Panc1 (cell line): ENCODE measurements at regions not wholly inside any gene's neighbourhood (a gene's known extent, or its start where the extent isn't known, plus 50 kb on each side); places are given as distances from the start of the nearest gene placed in this dataset.

ENCODE experiments used
- ATAC-seq: fragments of 200-7000 bp; cut with Tn5 transposase; 2 replicates; pipeline ENCODE4 v1.9.1; 2020; ENCODE audit warnings: mild to moderate bottlenecking, moderate library complexity
- BruUV-seq: library from RNA; stranded (reverse); fragments of 400-500 nt; replicated peaks from 2 replicates; lab custom pipeline; 2021; lab: Mats Ljungman, UMichigan
- CTCF ChIA-PET: fragments of 300-600 bp; sonication (Branson Sonifier 250); formaldehyde crosslinking; loops from one replicate; lab custom pipeline; 2022; ENCODE audit warnings: antibody characterized with exemption; lab: Charles Lee
- POLR2A ChIA-PET: fragments of 300-600 bp; sonication (Branson Sonifier 250); formaldehyde crosslinking; loops from one replicate; lab custom pipeline; 2022; ENCODE audit warnings: antibody characterized with exemption; lab: Charles Lee
- DNase-seq: peaks from one replicate; pipeline ENCODE4 v3.0.0-alpha.2; 2010; ENCODE audit warnings: low read depth, low spot score
- H3K27ac ChIP-seq: 2 replicates; pipeline ENCODE4 v1.5.1; 2011; ENCODE audit warnings: mild to moderate bottlenecking, low read length, inconsistent platforms
- H3K27me3 ChIP-seq: fragments of 200-500 bp; sonication (Bioruptor generic); 2 replicates; pipeline ENCODE4 v1.6.0; 2014; ENCODE audit warnings: low read length, inconsistent platforms; ENCODE audit not compliant: control insufficient read depth, insufficient read depth
- H3K36me3 ChIP-seq: fragments of 200-500 bp; sonication (Bioruptor generic); 2 replicates; pipeline ENCODE4 v1.5.1; 2014; ENCODE audit warnings: inconsistent platforms, mild to moderate bottlenecking, low read length, moderate library complexity; ENCODE audit not compliant: control insufficient read depth, insufficient read depth
- H3K4me1 ChIP-seq: 2 replicates; pipeline ENCODE4 v1.5.1; 2011; ENCODE audit warnings: inconsistent platforms, mild to moderate bottlenecking, low read length, moderate library complexity; ENCODE audit not compliant: control insufficient read depth, insufficient read depth
- H3K4me3 ChIP-seq, 2 experiments: 2 replicates each; pipeline ENCODE4 v1.5.1; 2011 to 2012; ENCODE audit warnings: low read depth in 2 of 2, low read length in 2 of 2, mild to moderate bottlenecking in 2 of 2, inconsistent platforms in 1 of 2, moderate library complexity in 1 of 2
- H3K9me3 ChIP-seq: fragments of 200-500 bp; sonication (Bioruptor generic); 2 replicates; pipeline ENCODE4 v1.5.1; 2014; ENCODE audit warnings: low read depth, mild to moderate bottlenecking, inconsistent platforms, low read length, moderate library complexity; ENCODE audit not compliant: control insufficient read depth, insufficient read depth
- CTCF ChIP-seq: fragments of 450-650 bp; IDR thresholded peaks from 2 replicates; pipeline ENCODE4 v1.5.1; 2017; ENCODE audit warnings: mild to moderate bottlenecking
- POLR2AphosphoS5 ChIP-seq: IDR thresholded peaks from 2 replicates; pipeline ENCODE4 v1.6.1; 2012; ENCODE audit warnings: mild to moderate bottlenecking, low read depth, low read length, moderate library complexity
- SIN3A ChIP-seq: IDR thresholded peaks from 2 replicates; pipeline ENCODE4 v1.6.1; 2012; ENCODE audit warnings: low read depth, mild to moderate bottlenecking, low read length, moderate library complexity, borderline replicate concordance; ENCODE audit not compliant: insufficient read depth
- TCF7L2 ChIP-seq: IDR thresholded peaks from 2 replicates; pipeline ENCODE4 v1.6.1; 2011; ENCODE audit warnings: mild to moderate bottlenecking, low read depth, low read length, inconsistent platforms
- in situ Hi-C: cut with HindIII; loops from 2 replicates; pipeline ENCODE4 v1.10.0; 2016; ENCODE audit warnings: low sequenced_read_pairs, low pct_unique_long_range_greater_than_20kb
- intact Hi-C: fragments of 100-400 bp; cut with micrococcal nuclease; formaldehyde crosslinking; loops from one replicate; pipeline ENCODE4 v1.10.0; 2022; ENCODE audit not compliant: unreplicated experiment
- TF ChIP-seq, protein P1 (sequence below), 2 experiments: IDR thresholded peaks; 2 replicates each; pipeline ENCODE4 v1.6.1; 2011 to 2012; ENCODE audit warnings: low read depth in 2 of 2, control low read depth in 1 of 2, low read length in 1 of 2, mild to moderate bottlenecking in 1 of 2, moderate library complexity in 1 of 2; ENCODE audit not compliant: insufficient read depth in 1 of 2

- Histone ChIP-seq H3K36me3 (no peaks in the 10 kb centered on the region), H3K4me1 (no peaks in the 10 kb centered on the region), H3K9me3 (no peaks in the 10 kb centered on the region), H3K27me3 (peaks cover 7% of the 10 kb centered on the region; the same call in 1 of the 2 replicates), H3K4me3 (no peak overlapping the region), H3K27ac (no peak overlapping the region)
- no TSS peak for BruUV-seq
- TF ChIP-seq CTCF (no peak), TCF7L2 (no peak), POLR2AphosphoS5 (no peak), SIN3A (no peak)
- TF ChIP-seq, protein P1, sequence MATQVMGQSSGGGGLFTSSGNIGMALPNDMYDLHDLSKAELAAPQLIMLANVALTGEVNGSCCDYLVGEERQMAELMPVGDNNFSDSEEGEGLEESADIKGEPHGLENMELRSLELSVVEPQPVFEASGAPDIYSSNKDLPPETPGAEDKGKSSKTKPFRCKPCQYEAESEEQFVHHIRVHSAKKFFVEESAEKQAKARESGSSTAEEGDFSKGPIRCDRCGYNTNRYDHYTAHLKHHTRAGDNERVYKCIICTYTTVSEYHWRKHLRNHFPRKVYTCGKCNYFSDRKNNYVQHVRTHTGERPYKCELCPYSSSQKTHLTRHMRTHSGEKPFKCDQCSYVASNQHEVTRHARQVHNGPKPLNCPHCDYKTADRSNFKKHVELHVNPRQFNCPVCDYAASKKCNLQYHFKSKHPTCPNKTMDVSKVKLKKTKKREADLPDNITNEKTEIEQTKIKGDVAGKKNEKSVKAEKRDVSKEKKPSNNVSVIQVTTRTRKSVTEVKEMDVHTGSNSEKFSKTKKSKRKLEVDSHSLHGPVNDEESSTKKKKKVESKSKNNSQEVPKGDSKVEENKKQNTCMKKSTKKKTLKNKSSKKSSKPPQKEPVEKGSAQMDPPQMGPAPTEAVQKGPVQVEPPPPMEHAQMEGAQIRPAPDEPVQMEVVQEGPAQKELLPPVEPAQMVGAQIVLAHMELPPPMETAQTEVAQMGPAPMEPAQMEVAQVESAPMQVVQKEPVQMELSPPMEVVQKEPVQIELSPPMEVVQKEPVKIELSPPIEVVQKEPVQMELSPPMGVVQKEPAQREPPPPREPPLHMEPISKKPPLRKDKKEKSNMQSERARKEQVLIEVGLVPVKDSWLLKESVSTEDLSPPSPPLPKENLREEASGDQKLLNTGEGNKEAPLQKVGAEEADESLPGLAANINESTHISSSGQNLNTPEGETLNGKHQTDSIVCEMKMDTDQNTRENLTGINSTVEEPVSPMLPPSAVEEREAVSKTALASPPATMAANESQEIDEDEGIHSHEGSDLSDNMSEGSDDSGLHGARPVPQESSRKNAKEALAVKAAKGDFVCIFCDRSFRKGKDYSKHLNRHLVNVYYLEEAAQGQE (IDR thresholded peaks at IDR 0.05; ENCODE audit: insufficient read depth in 1 of 2, low read depth in 2 of 2, low read length in 1 of 2), result no peak
- ATAC-seq (no peak), DNase-seq (no peak)
- in situ Hi-C loops, result no loop called here
- intact Hi-C loops, result no loop called here
- ChIA-PET POLR2A (no interaction called here), CTCF (no interaction called here)
These were observed 98.5 kb upstream of the GPC1 start for GRCh38 chr2:240336820-240337427.

- Histone ChIP-seq H3K27me3 (peaks cover 7% of the 10 kb centered on the region; the same call in 1 of the 2 replicates), H3K4me1 (no peaks in the 10 kb centered on the region), H3K36me3 (no peaks in the 10 kb centered on the region), H3K9me3 (no peaks in the 10 kb centered on the region), H3K4me3 (no peak overlapping the region), H3K27ac (no peak overlapping the region)
- in situ Hi-C loops, result no loop called here
- no TSS peak for BruUV-seq
- TF ChIP-seq POLR2AphosphoS5, result no peak
- no peak for TF ChIP-seq SIN3A
- no peak for TF ChIP-seq TCF7L2
- TF ChIP-seq CTCF, result no peak
- TF ChIP-seq, protein P1 (IDR thresholded peaks at IDR 0.05; ENCODE audit: insufficient read depth in 1 of 2, low read depth in 2 of 2, low read length in 1 of 2), result no peak
- ChIA-PET CTCF (no interaction called here), POLR2A (no interaction called here)
- intact Hi-C loops, result no loop called here
- no peak for ATAC-seq
- DNase-seq, result no peak
These were observed 97.2 kb upstream of the GPC1 start for GRCh38 chr2:240338274-240338673.
